Kidney epithelial cell (primary cell): ENCODE measurements at regions not wholly inside any gene's neighbourhood (a gene's known extent, or its start where the extent isn't known, plus 50 kb on each side); places are given as distances from the start of the nearest gene placed in this dataset.

ENCODE experiments used
- DNase-seq: peaks from one replicate; pipeline ENCODE4 v3.0.0-alpha.2; 2010; ENCODE audit warnings: low read depth
- H3K27me3 ChIP-seq: 2 replicates; pipeline ENCODE4 v1.6.0; 2011; ENCODE audit warnings: low read length; ENCODE audit not compliant: control insufficient read depth, insufficient read depth
- H3K36me3 ChIP-seq: 2 replicates; pipeline ENCODE4 v1.5.1; 2011; ENCODE audit warnings: low read length; ENCODE audit not compliant: control insufficient read depth, insufficient read depth
- H3K4me3 ChIP-seq: 2 replicates; pipeline ENCODE4 v1.5.1; 2011; ENCODE audit warnings: low read depth, mild to moderate bottlenecking, control low read depth, low read length
- CTCF ChIP-seq: IDR thresholded peaks from 2 replicates; pipeline ENCODE4 v1.5.1; 2011; ENCODE audit warnings: mild to moderate bottlenecking, moderate library complexity, low read length, control low read depth, inconsistent platforms; ENCODE audit not compliant: insufficient read depth, poor library complexity, severe bottlenecking

DNA sequence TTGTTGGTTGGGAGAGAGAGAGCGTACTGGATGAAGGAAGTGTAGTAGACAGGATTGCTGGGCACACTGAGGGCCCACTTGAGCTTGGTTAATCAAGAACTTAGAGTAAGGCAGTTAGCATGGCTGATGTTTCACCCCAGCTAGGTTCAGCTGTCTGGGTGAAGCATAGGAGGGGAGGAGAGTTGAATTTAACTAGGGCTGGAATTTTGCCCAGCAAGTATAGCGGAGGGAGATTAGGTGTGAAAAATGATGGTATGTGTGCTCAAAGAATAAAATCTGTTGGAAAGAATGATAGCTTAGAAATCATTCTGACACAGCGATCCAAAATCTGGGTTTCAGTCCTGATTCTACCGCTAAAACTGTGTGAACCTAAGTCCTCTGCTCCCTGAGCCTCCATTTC is 461.5 kb upstream of the PROX1 start:
- no peaks in the 10 kb centered on the region for H3K27me3 ChIP-seq
- no peak for TF ChIP-seq CTCF
- no peak for DNase-seq
- no peak overlapping the region for H3K4me3 ChIP-seq
- H3K36me3 ChIP-seq: no peaks in the 10 kb centered on the region

DNA sequence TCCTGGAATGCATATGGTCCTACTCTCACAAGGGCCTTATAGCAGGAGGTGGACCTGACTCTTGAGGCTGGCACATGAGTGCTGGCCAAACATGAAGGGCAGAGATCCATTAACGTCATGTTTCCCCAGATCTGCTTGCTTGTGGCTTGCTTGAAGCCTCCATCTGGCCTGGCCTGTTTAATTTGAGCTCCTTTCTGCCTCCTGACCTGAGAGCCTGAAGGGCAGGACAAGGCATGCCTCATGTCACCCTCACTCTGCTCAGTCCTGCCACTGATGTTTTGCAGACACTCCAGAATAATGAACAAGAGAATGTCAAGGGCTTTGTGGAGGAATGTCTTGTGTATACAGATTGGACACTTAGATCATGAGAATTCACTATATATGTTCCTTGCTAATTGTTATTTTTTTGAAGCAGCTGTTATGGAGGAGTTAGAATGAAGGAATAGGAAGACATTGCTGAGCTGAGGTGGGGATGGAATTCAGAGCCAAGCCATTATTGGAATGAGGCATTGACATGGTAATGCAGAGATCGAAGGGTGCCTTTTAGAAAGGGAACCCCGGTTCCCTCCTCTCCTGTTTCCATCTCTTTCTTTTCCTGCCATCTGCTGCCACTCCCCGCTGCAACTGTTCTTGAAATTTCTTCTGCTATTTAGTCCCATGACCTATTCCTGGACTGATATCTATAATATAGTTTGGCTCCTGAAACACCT is 457.0 kb upstream of the PROX1 start:
- no peaks in the 10 kb centered on the region for H3K36me3 ChIP-seq
- DNase-seq: no peak
- TF ChIP-seq CTCF: no peak
- H3K4me3 ChIP-seq: no peak overlapping the region
- no peaks in the 10 kb centered on the region for H3K27me3 ChIP-seq

DNA sequence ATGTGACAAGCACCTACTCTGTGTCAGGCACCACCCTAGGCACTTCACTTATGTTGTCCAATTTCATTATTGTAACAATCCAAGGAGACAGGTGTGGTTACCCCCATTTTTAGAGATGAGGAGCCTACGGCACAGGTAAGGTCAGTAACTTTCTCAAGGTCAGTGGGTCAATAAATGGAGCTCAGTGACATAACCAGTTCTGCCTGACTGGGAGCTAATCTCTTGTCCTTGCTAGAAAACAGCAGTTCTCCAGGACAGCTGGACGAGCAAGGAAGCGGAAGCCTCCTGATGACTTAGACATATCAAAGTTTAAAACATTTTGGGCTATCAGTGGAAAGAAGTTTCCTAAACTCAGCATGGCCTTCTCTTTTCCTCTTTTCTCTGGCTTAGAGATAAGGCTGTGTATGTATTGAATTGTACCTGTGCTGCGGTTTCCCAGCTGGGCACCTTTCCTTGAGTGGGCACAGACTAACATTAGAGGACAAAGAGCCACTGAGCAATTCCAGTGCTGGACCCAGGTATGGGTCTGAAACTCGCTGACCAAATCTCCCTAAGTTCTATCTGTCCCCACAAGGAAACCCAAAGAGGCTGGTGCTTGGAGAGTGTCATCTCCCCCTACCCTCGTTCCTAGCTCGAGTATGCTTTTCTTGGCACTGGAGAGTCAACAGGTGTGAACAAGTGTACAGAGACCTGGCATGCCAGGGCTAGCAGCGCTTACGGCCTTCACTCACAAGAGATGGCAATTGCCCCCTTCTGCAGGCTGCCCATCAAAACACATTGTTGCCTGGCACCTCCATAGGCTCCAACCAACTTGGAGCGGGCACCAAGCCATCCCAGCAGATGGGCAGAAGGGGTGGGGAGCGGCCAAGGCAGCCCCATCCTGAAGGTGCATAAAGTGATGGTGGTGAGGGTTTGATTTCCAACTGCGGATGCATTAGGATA is 456.1 kb upstream of the PROX1 start:
- no peaks in the 10 kb centered on the region for H3K36me3 ChIP-seq
- no peak for DNase-seq
- no peak overlapping the region for H3K4me3 ChIP-seq
- no peak for TF ChIP-seq CTCF
- no peaks in the 10 kb centered on the region for H3K27me3 ChIP-seq

- no peaks in the 10 kb centered on the region for H3K27me3 ChIP-seq
- H3K4me3 ChIP-seq: no peak overlapping the region
- H3K36me3 ChIP-seq: no peaks in the 10 kb centered on the region
- no peak for TF ChIP-seq CTCF
- DNase-seq: no peak
These were observed 454.6 kb upstream of the PROX1 start for GRCh38 chr1:213533125-213533524.

GRCh38 chr1:213535679-213536078 is 452.1 kb upstream of the PROX1 start:
- no peak for DNase-seq
- Histone ChIP-seq H3K4me3 (no peak overlapping the region), H3K36me3 (no peaks in the 10 kb centered on the region), H3K27me3 (no peaks in the 10 kb centered on the region)
- TF ChIP-seq CTCF: no peak

DNA sequence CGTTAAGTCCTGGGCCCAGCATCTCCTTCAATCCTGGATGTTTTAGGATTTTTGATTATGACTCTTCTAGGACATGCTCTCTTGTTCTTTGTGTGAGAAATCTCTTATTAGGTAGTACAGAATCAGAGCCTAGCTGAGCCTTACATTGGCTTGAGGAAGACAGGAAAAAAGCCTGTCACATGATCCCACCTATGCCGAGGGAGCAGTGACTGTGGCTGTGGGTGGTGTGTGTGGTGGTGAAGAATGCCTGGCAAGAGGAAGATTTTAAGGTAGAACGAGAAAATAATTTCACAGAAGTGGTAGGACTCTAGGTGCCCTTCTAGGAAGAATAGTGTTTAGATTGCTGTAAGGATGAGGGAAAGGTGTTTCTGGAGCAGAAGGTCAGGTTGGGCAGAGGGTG is 449.5 kb upstream of the PROX1 start:
- H3K4me3 ChIP-seq: no peak overlapping the region
- H3K36me3 ChIP-seq: no peaks in the 10 kb centered on the region
- no peak for TF ChIP-seq CTCF
- H3K27me3 ChIP-seq: no peaks in the 10 kb centered on the region
- no peak for DNase-seq
